ENCODE measurements at regions not wholly inside any gene's neighbourhood (a gene's known extent, or its start where the extent isn't known, plus 50 kb on each side); places are given as distances from the start of the nearest gene placed in this dataset.

- no peak for TF ChIP-seq EZH2 (IDR thresholded peaks at IDR 0.05; ENCODE audit: insufficient read depth, poor library complexity, severe bottlenecking)
- no peak for TF ChIP-seq EZH2phosphoT487 (IDR thresholded peaks at IDR 0.05; ENCODE audit: insufficient read depth, low read depth)
- no peaks in the 10 kb centered on the region for H3K9me3 ChIP-seq (ENCODE audit: low read depth)
- no peaks in the 10 kb centered on the region for H3K79me2 ChIP-seq (ENCODE audit: insufficient read depth)
- no peak overlapping the region for H3K4me2 ChIP-seq (ENCODE audit: unreplicated experiment)
- no peaks in the 10 kb centered on the region for H3K27me3 ChIP-seq (replicated peaks; ENCODE audit: insufficient read depth)
- WGBS, 2 experiments (ENCODE audit: low coverage in 1 of 2, low lambda C conversion rate in 2 of 2, missing lambda C conversion rate in 2 of 2), result 7% methylated on average over 1 of the region's 1 CpG
- no peaks in the 10 kb centered on the region for H4K20me1 ChIP-seq (ENCODE audit: insufficient read depth)
- H3K4me1 ChIP-seq (ENCODE audit: insufficient read depth), result no peaks in the 10 kb centered on the region
- H3K4me3 ChIP-seq, result no peak overlapping the region
- H3F3A ChIP-seq (ENCODE audit: insufficient read depth), result no peaks in the 10 kb centered on the region
- no peak overlapping the region for H3K9ac ChIP-seq
- in situ Hi-C loops (cut with MboI), result no loop called here
- H3K27ac ChIP-seq, result no peak overlapping the region
- no peaks in the 10 kb centered on the region for H3K9me2 ChIP-seq (ENCODE audit: insufficient read depth)
- no peak for DNase-seq
- H2AFZ ChIP-seq, result no peak overlapping the region
- H3K36me3 ChIP-seq (ENCODE audit: low read depth), result no peaks in the 10 kb centered on the region
These were observed 176.7 kb upstream of the FOXN2 start for GRCh38 chr2:48137829-48138228.

DNA sequence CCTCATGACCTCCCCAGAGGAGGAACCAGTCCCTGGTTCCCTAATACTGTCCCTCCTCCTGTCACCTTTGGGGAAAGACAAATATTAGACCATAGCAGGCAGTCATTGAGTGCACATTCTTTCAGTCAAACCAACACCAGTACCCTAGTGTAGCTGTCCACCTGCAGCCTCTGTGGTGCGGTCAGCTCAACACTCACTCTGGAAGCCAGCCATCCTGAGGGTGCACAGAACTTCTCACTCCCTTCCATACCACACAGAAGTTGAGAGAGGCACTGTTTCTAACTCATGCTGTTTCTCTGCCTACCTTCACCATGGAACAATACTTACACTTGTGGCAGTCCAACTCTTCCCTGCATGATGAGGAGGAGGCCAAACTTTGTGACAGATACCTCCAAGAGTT is 175.6 kb upstream of the FOXN2 start:
- WGBS, 2 experiments (ENCODE audit: low coverage in 1 of 2, low lambda C conversion rate in 2 of 2, missing lambda C conversion rate in 2 of 2), result 0% methylated on average over 1 of the region's 1 CpG
- no peak overlapping the region for H3K4me2 ChIP-seq (ENCODE audit: unreplicated experiment)
- no peaks in the 10 kb centered on the region for H3K36me3 ChIP-seq (ENCODE audit: low read depth)
- no peaks in the 10 kb centered on the region for H3K4me1 ChIP-seq (ENCODE audit: insufficient read depth)
- no peak for DNase-seq
- H3K9ac ChIP-seq, result no peak overlapping the region
- H3K27ac ChIP-seq, result no peak overlapping the region
- no peaks in the 10 kb centered on the region for H3K27me3 ChIP-seq (replicated peaks; ENCODE audit: insufficient read depth)
- H3K9me2 ChIP-seq (ENCODE audit: insufficient read depth), result no peaks in the 10 kb centered on the region
- no peak overlapping the region for H2AFZ ChIP-seq
- H3F3A ChIP-seq (ENCODE audit: insufficient read depth), result no peaks in the 10 kb centered on the region
- no peaks in the 10 kb centered on the region for H3K79me2 ChIP-seq (ENCODE audit: insufficient read depth)
- no peak overlapping the region for H3K4me3 ChIP-seq
- no peaks in the 10 kb centered on the region for H4K20me1 ChIP-seq (ENCODE audit: insufficient read depth)
- in situ Hi-C loops (cut with MboI), result no loop called here
- no peaks in the 10 kb centered on the region for H3K9me3 ChIP-seq (ENCODE audit: low read depth)
- TF ChIP-seq EZH2 (IDR thresholded peaks at IDR 0.05; ENCODE audit: insufficient read depth, poor library complexity, severe bottlenecking) (no peak), EZH2phosphoT487 (IDR thresholded peaks at IDR 0.05; ENCODE audit: insufficient read depth, low read depth) (no peak)

DNA sequence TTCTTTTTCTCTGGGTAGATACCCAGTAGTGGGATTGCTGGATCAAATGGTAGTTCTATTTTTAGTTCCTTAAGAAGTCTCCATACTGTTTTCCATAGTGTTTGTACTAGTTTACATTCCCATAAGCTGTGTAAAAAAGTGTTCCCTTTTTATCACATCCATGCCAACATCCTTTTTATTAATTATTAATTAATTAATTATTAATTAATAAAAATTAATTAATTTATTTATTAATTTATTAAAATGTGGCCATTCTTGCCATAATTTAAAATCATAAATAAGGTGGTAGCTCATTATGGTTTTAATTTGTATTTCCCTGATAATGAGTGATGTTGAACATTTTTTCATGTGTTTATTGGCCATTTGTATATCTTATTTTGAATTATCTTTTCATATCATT is 173.9 kb upstream of the FOXN2 start:
- Histone ChIP-seq H3K4me1 (ENCODE audit: insufficient read depth) (no peaks in the 10 kb centered on the region), H3K27me3 (replicated peaks; ENCODE audit: insufficient read depth) (no peaks in the 10 kb centered on the region), H3K27ac (no peak overlapping the region), H3K9me2 (ENCODE audit: insufficient read depth) (no peaks in the 10 kb centered on the region), H3K4me2 (ENCODE audit: unreplicated experiment) (no peak overlapping the region), H3F3A (ENCODE audit: insufficient read depth) (no peaks in the 10 kb centered on the region), H2AFZ (no peak overlapping the region), H3K4me3 (no peak overlapping the region), H4K20me1 (ENCODE audit: insufficient read depth) (no peaks in the 10 kb centered on the region), H3K9ac (no peak overlapping the region), H3K36me3 (ENCODE audit: low read depth) (no peaks in the 10 kb centered on the region), H3K79me2 (ENCODE audit: insufficient read depth) (no peaks in the 10 kb centered on the region), H3K9me3 (ENCODE audit: low read depth) (no peaks in the 10 kb centered on the region)
- TF ChIP-seq EZH2 (IDR thresholded peaks at IDR 0.05; ENCODE audit: insufficient read depth, poor library complexity, severe bottlenecking) (no peak), EZH2phosphoT487 (IDR thresholded peaks at IDR 0.05; ENCODE audit: insufficient read depth, low read depth) (no peak)
- DNase-seq, result no peak
- in situ Hi-C loops (cut with MboI), result no loop called here

- H3K4me3 ChIP-seq, result no peak overlapping the region
These were observed 169.7 kb upstream of the FOXN2 start for GRCh38 chr2:48144777-48145176.

DNA sequence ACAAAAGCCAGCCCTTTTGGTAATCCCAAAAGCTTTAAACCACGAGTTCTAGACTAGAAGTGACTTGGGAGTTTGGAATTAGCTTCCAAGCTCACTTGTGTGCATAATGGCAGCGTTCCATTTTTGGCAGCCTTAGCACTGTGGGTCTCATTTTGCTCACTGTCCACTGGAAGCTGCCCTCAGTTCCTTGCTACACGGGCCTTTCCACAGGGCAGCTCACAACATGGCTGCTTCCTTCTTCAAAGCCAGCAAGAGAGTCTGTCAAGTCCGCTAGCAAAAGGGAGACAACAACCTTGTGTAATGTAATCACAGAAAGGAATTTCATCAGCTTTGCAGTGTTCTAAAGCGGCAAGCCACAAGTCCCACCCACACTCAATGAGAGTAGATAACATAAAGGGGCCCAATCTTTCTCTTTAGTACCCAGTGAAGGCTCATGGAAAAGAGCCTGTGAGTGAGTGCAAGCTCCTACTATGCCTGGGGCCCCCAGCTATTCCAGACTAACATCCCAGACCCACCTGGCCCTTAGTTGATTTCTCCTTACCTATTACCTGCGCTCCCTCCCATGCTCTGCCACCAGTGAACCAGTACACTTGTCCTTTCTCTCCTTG is 168.5 kb upstream of the FOXN2 start:
- Histone ChIP-seq H3K4me3 (no peak overlapping the region), H4K20me1 (ENCODE audit: insufficient read depth) (no peaks in the 10 kb centered on the region), H3F3A (ENCODE audit: insufficient read depth) (no peaks in the 10 kb centered on the region), H3K9ac (no peak overlapping the region), H3K27ac (no peak overlapping the region), H3K9me2 (ENCODE audit: insufficient read depth) (no peaks in the 10 kb centered on the region), H3K9me3 (ENCODE audit: low read depth) (no peaks in the 10 kb centered on the region), H3K4me2 (ENCODE audit: unreplicated experiment) (no peak overlapping the region), H3K36me3 (ENCODE audit: low read depth) (no peaks in the 10 kb centered on the region), H2AFZ (peak overlapping the region; percentile 46), H3K27me3 (replicated peaks; ENCODE audit: insufficient read depth) (no peaks in the 10 kb centered on the region), H3K79me2 (ENCODE audit: insufficient read depth) (no peaks in the 10 kb centered on the region), H3K4me1 (ENCODE audit: insufficient read depth) (no peaks in the 10 kb centered on the region)
- WGBS, 2 experiments (ENCODE audit: low coverage in 1 of 2, low lambda C conversion rate in 2 of 2, missing lambda C conversion rate in 2 of 2), result 63 to 64% methylated on average over 6 of the region's 6 CpGs
- in situ Hi-C loops (cut with MboI), result no loop called here
- DNase-seq, result no peak
- no peak for TF ChIP-seq EZH2 (IDR thresholded peaks at IDR 0.05; ENCODE audit: insufficient read depth, poor library complexity, severe bottlenecking)

More at GRCh38 chr2:48144777-48145176, 169.7 kb upstream of the FOXN2 start:
- Histone ChIP-seq H4K20me1 (ENCODE audit: insufficient read depth) (no peaks in the 10 kb centered on the region), H3K9ac (no peak overlapping the region), H3K27ac (no peak overlapping the region), H3K9me2 (ENCODE audit: insufficient read depth) (no peaks in the 10 kb centered on the region), H3K79me2 (ENCODE audit: insufficient read depth) (no peaks in the 10 kb centered on the region), H3K4me1 (ENCODE audit: insufficient read depth) (no peaks in the 10 kb centered on the region), H2AFZ (no peak overlapping the region), H3F3A (ENCODE audit: insufficient read depth) (no peaks in the 10 kb centered on the region), H3K27me3 (replicated peaks; ENCODE audit: insufficient read depth) (no peaks in the 10 kb centered on the region), H3K9me3 (ENCODE audit: low read depth) (no peaks in the 10 kb centered on the region), H3K4me2 (ENCODE audit: unreplicated experiment) (no peak overlapping the region), H3K36me3 (ENCODE audit: low read depth) (no peaks in the 10 kb centered on the region)
- in situ Hi-C loops (cut with MboI), result no loop called here
- TF ChIP-seq EZH2 (IDR thresholded peaks at IDR 0.05; ENCODE audit: insufficient read depth, poor library complexity, severe bottlenecking) (no peak), EZH2phosphoT487 (IDR thresholded peaks at IDR 0.05; ENCODE audit: insufficient read depth, low read depth) (no peak)
- 80 to 83% methylated on average over 2 of the region's 2 CpGs for WGBS, 2 experiments (ENCODE audit: low coverage in 1 of 2, low lambda C conversion rate in 2 of 2, missing lambda C conversion rate in 2 of 2)
- no peak for DNase-seq

Measured in GM23248 (cell line).